ENCODE measurements at regions not wholly inside any gene's neighbourhood (a gene's known extent, or its start where the extent isn't known, plus 50 kb on each side); places are given as distances from the start of the nearest gene placed in this dataset.

- TF ChIP-seq CTCF (IDR thresholded peaks at IDR 0.05) (no peak), POLR2A (IDR thresholded peaks at IDR 0.05) (no peak)
Measured at GRCh38 chr1:213443415-213443814, 392.4 kb downstream of the RPS6KC1 start.
